CD14-positive monocyte (primary cell): ENCODE measurements at regions not wholly inside any gene's neighbourhood (a gene's known extent, or its start where the extent isn't known, plus 50 kb on each side); places are given as distances from the start of the nearest gene placed in this dataset.

ENCODE experiments used
- DNase-seq, 3 donors: peaks; one replicate each; pipeline ENCODE4 v3.0.0-alpha.2; 2011 to 2022
- H2AFZ ChIP-seq: 2 replicates; pipeline ENCODE4 v1.6.0; 2012; ENCODE audit warnings: mild to moderate bottlenecking, low read depth, low read length, inconsistent platforms; ENCODE audit not compliant: insufficient read depth, poor library complexity, severe bottlenecking
- H3K27ac ChIP-seq, 2 donors: 1 replicate in 1 of 2; 2 replicates in 1 of 2; pipeline ENCODE4 v1.5.1; 2012 to 2013; ENCODE audit warnings: low read length in 2 of 2, control low read depth in 1 of 2, inconsistent platforms in 1 of 2, low read depth in 1 of 2, mild to moderate bottlenecking in 1 of 2
- H3K27me3 ChIP-seq, 2 donors: one replicate each; pipeline versions ENCODE4 v1.6.0 to v1.6.1; 2011 to 2013; ENCODE audit warnings: low read length in 2 of 2; ENCODE audit not compliant: control insufficient read depth in 2 of 2, insufficient read depth in 2 of 2
- H3K36me3 ChIP-seq, 2 donors: replicated peaks in 1 of 2; 1 replicate in 1 of 2; 2 replicates in 1 of 2; pipeline versions ENCODE4 v1.5.1 to v1.6.1; 2012 to 2013; ENCODE audit warnings: low read length in 2 of 2, control low read depth in 1 of 2, inconsistent platforms in 1 of 2, mild to moderate bottlenecking in 1 of 2; ENCODE audit not compliant: insufficient read depth in 2 of 2, control insufficient read depth in 1 of 2
- H3K4me1 ChIP-seq, 2 donors: 1 replicate in 1 of 2; 2 replicates in 1 of 2; pipeline versions ENCODE4 v1.5.1 to v1.6.1; 2012 to 2013; ENCODE audit warnings: low read length in 2 of 2, control low read depth in 1 of 2, inconsistent platforms in 1 of 2, mild to moderate bottlenecking in 1 of 2, moderate library complexity in 1 of 2; ENCODE audit not compliant: insufficient read depth in 2 of 2, control insufficient read depth in 1 of 2
- H3K4me2 ChIP-seq: replicated peaks from 2 replicates; pipeline ENCODE3; 2012; ENCODE audit warnings: low read length, moderate library complexity, mild to moderate bottlenecking; ENCODE audit not compliant: poor library complexity, severe bottlenecking; ENCODE audit errors: extremely low read depth
- H3K4me3 ChIP-seq, 3 experiments: fragments of 200-600 bp in 1 of 3; sonication (generic) in 1 of 3; replicated peaks in 1 of 3; 1 replicate in 2 of 3; 2 replicates in 1 of 3; pipeline ENCODE4 v1.5.1; 2011 to 2013; ENCODE audit warnings: low read length in 3 of 3, mild to moderate bottlenecking in 3 of 3, control low read depth in 2 of 3, low read depth in 2 of 3, inconsistent platforms in 1 of 3, moderate library complexity in 1 of 3
- H3K79me2 ChIP-seq: 2 replicates; pipeline ENCODE4 v1.6.0; 2012; ENCODE audit warnings: mild to moderate bottlenecking, control low read depth, inconsistent platforms, low read length, moderate library complexity; ENCODE audit not compliant: insufficient read depth
- H3K9ac ChIP-seq: 2 replicates; pipeline ENCODE4 v1.6.0; 2017; ENCODE audit warnings: low read length, mild to moderate bottlenecking; ENCODE audit not compliant: insufficient read depth, poor library complexity, severe bottlenecking
- H3K9me3 ChIP-seq, 2 donors: replicated peaks in 1 of 2; 1 replicate in 1 of 2; 2 replicates in 1 of 2; pipeline versions ENCODE4 v1.5.1 to v1.6.1; 2012 to 2013; ENCODE audit warnings: low read length in 2 of 2, control low read depth in 1 of 2; ENCODE audit not compliant: control insufficient read depth in 1 of 2, insufficient read depth in 1 of 2
- H4K20me1 ChIP-seq: 2 replicates; pipeline ENCODE4 v1.6.0; 2012; ENCODE audit warnings: mild to moderate bottlenecking, low read length, control low read depth, moderate library complexity; ENCODE audit not compliant: insufficient read depth
- H3K27ac Mint-ChIP-seq, 7 donors: one replicate each; pipeline ENCODE4 v1.8.0; 2020; ENCODE audit warnings: mild to moderate bottlenecking in 7 of 7, mixed read lengths in 7 of 7, moderate library complexity in 6 of 7, inconsistent platforms in 2 of 7
- H3K27me3 Mint-ChIP-seq, 3 donors: one replicate each; pipeline ENCODE4 v1.8.0; 2021 to 2022; ENCODE audit warnings: low read depth in 3 of 3, mild to moderate bottlenecking in 3 of 3, mixed read lengths in 3 of 3, moderate library complexity in 3 of 3, inconsistent platforms in 1 of 3
- H3K36me3 Mint-ChIP-seq, 2 donors: one replicate each; pipeline ENCODE4 v1.8.0; 2020; ENCODE audit warnings: mixed read lengths in 2 of 2, inconsistent platforms in 1 of 2, mild to moderate bottlenecking in 1 of 2
- H3K4me1 Mint-ChIP-seq: one replicate; pipeline ENCODE4 v1.8.0; 2020; ENCODE audit warnings: mild to moderate bottlenecking, mixed read lengths
- H3K4me3 Mint-ChIP-seq, 2 donors: one replicate each; pipeline ENCODE4 v1.8.0; 2020; ENCODE audit warnings: mild to moderate bottlenecking in 2 of 2, mixed read lengths in 2 of 2, moderate library complexity in 1 of 2
- H3K9me3 Mint-ChIP-seq, 7 donors: one replicate each; pipeline ENCODE4 v1.8.0; 2020 to 2022; ENCODE audit warnings: mixed read lengths in 7 of 7, mild to moderate bottlenecking in 6 of 7, moderate library complexity in 6 of 7, inconsistent platforms in 2 of 7
- CTCF ChIP-seq: fragments of 200-600 bp; IDR thresholded peaks from one replicate; pipeline ENCODE4 v1.8.0; 2022; ENCODE audit warnings: antibody characterized with exemption, mild to moderate bottlenecking
- WGBS: methylation state at CpG from one replicate; pipeline ENCODE4 v1.1.5; 2013; ENCODE audit warnings: missing lambda C conversion rate; ENCODE audit not compliant: insufficient coverage; 5-methylcytosine and 5-hydroxymethylcytosine counted together
- intact Hi-C, 2 donors: fragments of 100-400 bp; cut with micrococcal nuclease; formaldehyde crosslinking; loops; one replicate each; pipeline versions ENCODE4 v1.15.0 to v1.15.1; 2023

- Mint-ChIP-seq H3K4me3 (no peak overlapping the region), H3K27me3 (no peaks in the 10 kb centered on the region), H3K27ac (no peak overlapping the region), H3K36me3 (no peaks in the 10 kb centered on the region), H3K4me1 (no peaks in the 10 kb centered on the region), H3K9me3 (peaks cover 0 to 5% (median 2%) of the 10 kb centered on the region in 7 donors)
- no peak overlapping the region for H3K27ac ChIP-seq
- WGBS: 63% methylated on average over 1 of the region's 1 CpG
- H3K4me1 ChIP-seq: no peaks in the 10 kb centered on the region
- no peak overlapping the region for H3K9ac ChIP-seq
- no peak for DNase-seq
- H2AFZ ChIP-seq: no peak overlapping the region
- H4K20me1 ChIP-seq: no peaks in the 10 kb centered on the region
- TF ChIP-seq CTCF: no peak
- H3K4me3 ChIP-seq: no peak overlapping the region
- H3K36me3 ChIP-seq: no peaks in the 10 kb centered on the region
- no peaks in the 10 kb centered on the region for H3K27me3 ChIP-seq
- no peak overlapping the region for H3K4me2 ChIP-seq
- intact Hi-C loops: no loop called here
- H3K79me2 ChIP-seq: no peaks in the 10 kb centered on the region
- H3K9me3 ChIP-seq: peaks cover 4 to 16% of the 10 kb centered on the region in 2 donors
Observed at GRCh38 chr5:117327511-117327910, 752.9 kb upstream of the SEMA6A start.

- H3K4me1 ChIP-seq: no peaks in the 10 kb centered on the region
- no peaks in the 10 kb centered on the region for H3K27me3 Mint-ChIP-seq
- no peaks in the 10 kb centered on the region for H3K36me3 ChIP-seq
- no peaks in the 10 kb centered on the region for H3K36me3 Mint-ChIP-seq
- no peak overlapping the region for H3K4me3 ChIP-seq
- no peak overlapping the region for H3K27ac ChIP-seq
- H3K4me1 Mint-ChIP-seq: no peaks in the 10 kb centered on the region
- H3K79me2 ChIP-seq: no peaks in the 10 kb centered on the region
- TF ChIP-seq CTCF: no peak
- no peak overlapping the region for H3K9ac ChIP-seq
- WGBS: no CpG with 5 or more reads among the region's 2 CpGs
- no peak overlapping the region for H3K4me3 Mint-ChIP-seq
- H3K9me3 ChIP-seq: peaks cover 4 to 16% of the 10 kb centered on the region in 2 donors
- no peaks in the 10 kb centered on the region for H3K27me3 ChIP-seq
- no peak overlapping the region for H3K4me2 ChIP-seq
- no peaks in the 10 kb centered on the region for H4K20me1 ChIP-seq
- H3K27ac Mint-ChIP-seq: no peak overlapping the region
- H2AFZ ChIP-seq: no peak overlapping the region
- intact Hi-C loops: no loop called here
- DNase-seq: no peak
- peaks cover 0 to 5% (median 2%) of the 10 kb centered on the region in 7 donors for H3K9me3 Mint-ChIP-seq
Observed at GRCh38 chr5:117326997-117327396, 752.4 kb upstream of the SEMA6A start.
